ENCODE measurements at regions not wholly inside any gene's neighbourhood (a gene's known extent, or its start where the extent isn't known, plus 50 kb on each side); places are given as distances from the start of the nearest gene placed in this dataset.

DNA sequence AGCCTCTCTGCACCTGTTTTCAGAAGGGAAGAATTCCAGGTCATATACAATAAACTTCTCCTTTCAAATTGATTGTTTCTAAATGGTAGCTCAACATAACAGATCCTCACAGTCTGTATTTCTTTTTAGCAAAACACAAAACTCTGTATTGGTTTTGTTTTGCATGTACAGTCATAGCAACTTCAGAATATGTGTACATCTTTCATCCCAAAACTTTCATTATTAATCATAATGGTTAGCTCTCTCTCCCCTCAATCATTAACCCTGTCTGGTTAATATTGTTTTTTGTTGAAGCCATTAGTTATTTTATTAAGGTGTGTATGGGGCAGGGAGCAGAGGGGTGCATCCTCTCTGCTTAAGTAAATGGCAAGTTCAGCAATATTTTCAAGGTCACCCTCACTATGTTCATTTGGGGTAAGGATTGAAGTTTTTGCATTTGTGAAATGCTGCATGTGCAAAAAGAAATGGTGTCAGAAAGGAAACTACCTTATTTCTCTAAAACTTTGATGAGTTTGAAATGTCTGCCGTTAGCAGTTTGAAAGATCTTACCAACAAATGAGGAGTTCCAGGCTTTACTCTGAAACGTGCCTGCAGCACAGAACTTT is 136.8 kb upstream of the BTBD3 start:
- no peak overlapping the region for H3K9ac ChIP-seq (ENCODE audit: control insufficient read depth, insufficient read depth, low read length)
- ChIA-PET RAD21 (ENCODE audit: unreplicated experiment) (no interaction called here), CTCF (interaction anchor here (0.6 kb wide), 1 partner anchor 116 kb away, joined by 3 read pairs; no protein-coding TSS in a partner anchor), POLR2A (no interaction called here), SMC1A (ENCODE audit: uncharacterized antibody, unreplicated experiment) (no interaction called here)
- DNase-seq (ENCODE audit: low read depth, low spot score) = no peak
- H3K27me3 ChIP-seq (replicated peaks in 1 of 2; ENCODE audit: control insufficient read depth in 2 of 2, insufficient read depth in 2 of 2, low read length in 1 of 2) = no peaks in the 10 kb centered on the region
- TF ChIP-seq ATF3 (IDR thresholded peaks at IDR 0.05; ENCODE audit: borderline replicate concordance, extremely low read depth, low read depth, low read length) = no peak
- 0 out of 2 replicates have a peak, but pooled peaks have one; percentile 13 for TF ChIP-seq JUNB (IDR thresholded peaks at IDR 0.05)
- no peak for TF ChIP-seq SMAD1 (IDR thresholded peaks at IDR 0.05; ENCODE audit: low read depth, partially characterized antibody)
- peak in 1 of 2 experiments; percentile 38; a peak in 1 of 4 replicates for TF ChIP-seq IKZF2 (IDR thresholded peaks at IDR 0.05)
- no peak for TF ChIP-seq STAT1 (conservative IDR thresholded peaks at IDR 0.05)
- intact Hi-C loops (cut with micrococcal nuclease; ENCODE audit: unreplicated experiment) = no loop called here
- no peak for FAIRE-seq
- no peaks in the 10 kb centered on the region for H4K20me1 ChIP-seq (ENCODE audit: control insufficient read depth, insufficient read depth)
- no peak overlapping the region for H3K4me2 ChIP-seq (ENCODE audit: control insufficient read depth, insufficient read depth)
- no peaks in the 10 kb centered on the region for H3K36me3 ChIP-seq (ENCODE audit: control insufficient read depth in 2 of 2, insufficient read depth in 2 of 2, low read length in 1 of 2)
- H3K4me3 ChIP-seq = no peak overlapping the region
- no peaks in the 10 kb centered on the region for H3K79me2 ChIP-seq (ENCODE audit: control insufficient read depth, insufficient read depth, low read length)
- BruUV-seq (replicated peaks) = no TSS peak
- no peaks in the 10 kb centered on the region for H3K4me1 ChIP-seq (ENCODE audit: control insufficient read depth, insufficient read depth, low read length)
- in situ Hi-C loops (cut with MboI) = no loop called here
- 0% methylated on average over 2 of the region's 2 CpGs for WGBS (ENCODE audit: insufficient coverage, insufficient replicate concordance, low lambda C conversion rate, missing lambda C conversion rate)
- no peak overlapping the region for H3K27ac ChIP-seq (ENCODE audit: control insufficient read depth, insufficient read depth)
- H2AFZ ChIP-seq (ENCODE audit: control insufficient read depth, low read depth, low read length) = no peak overlapping the region
- no peaks in the 10 kb centered on the region for H3K9me3 ChIP-seq (replicated peaks; ENCODE audit: control insufficient read depth, insufficient read depth, low read length)
- ATAC-seq = peak; percentile 63

GRCh38 chr20:11783102-11783850 is 134.4 kb upstream of the BTBD3 start:
- ChIA-PET POLR2A (no interaction called here), CTCF (no interaction called here), RAD21 (ENCODE audit: unreplicated experiment) (no interaction called here), SMC1A (ENCODE audit: uncharacterized antibody, unreplicated experiment) (no interaction called here)
- no peak overlapping the region for H3K27ac ChIP-seq (ENCODE audit: control insufficient read depth, insufficient read depth)
- H3K36me3 ChIP-seq (ENCODE audit: control insufficient read depth in 2 of 2, insufficient read depth in 2 of 2, low read length in 1 of 2) = no peaks in the 10 kb centered on the region
- no peaks in the 10 kb centered on the region for H3K79me2 ChIP-seq (ENCODE audit: control insufficient read depth, insufficient read depth, low read length)
- no TSS peak for BruUV-seq (replicated peaks)
- in situ Hi-C loops (cut with MboI) (no loop called here), intact Hi-C loops (cut with micrococcal nuclease; ENCODE audit: unreplicated experiment) (no loop called here)
- no peaks in the 10 kb centered on the region for H3K27me3 ChIP-seq (replicated peaks in 1 of 2; ENCODE audit: control insufficient read depth in 2 of 2, insufficient read depth in 2 of 2, low read length in 1 of 2)
- no peaks in the 10 kb centered on the region for H3K4me1 ChIP-seq (ENCODE audit: control insufficient read depth, insufficient read depth, low read length)
- H3K9me3 ChIP-seq (replicated peaks; ENCODE audit: control insufficient read depth, insufficient read depth, low read length) = no peaks in the 10 kb centered on the region
- FAIRE-seq (no peak), DNase-seq (ENCODE audit: low read depth, low spot score) (no peak), ATAC-seq (no peak)
- no peak overlapping the region for H2AFZ ChIP-seq (ENCODE audit: control insufficient read depth, low read depth, low read length)
- WGBS (ENCODE audit: insufficient coverage, insufficient replicate concordance, low lambda C conversion rate, missing lambda C conversion rate) = 21% methylated on average over 6 of the region's 6 CpGs
- H3K4me3 ChIP-seq = no peak overlapping the region
- no peaks in the 10 kb centered on the region for H4K20me1 ChIP-seq (ENCODE audit: control insufficient read depth, insufficient read depth)
- H3K9ac ChIP-seq (ENCODE audit: control insufficient read depth, insufficient read depth, low read length) = no peak overlapping the region
- H3K4me2 ChIP-seq (ENCODE audit: control insufficient read depth, insufficient read depth) = no peak overlapping the region
- TF ChIP-seq ZNF217 (IDR thresholded peaks at IDR 0.05) (no peak), RCOR1 (conservative IDR thresholded peaks at IDR 0.05; ENCODE audit: low read depth, low read length) (no peak), REST (IDR thresholded peaks at IDR 0.05; ENCODE audit: low read depth, low read length) (no peak), NR2F1 (conservative IDR thresholded peaks at IDR 0.05) (no peak), POLR2AphosphoS2 (IDR thresholded peaks at IDR 0.05; ENCODE audit: low read depth, low read length) (no peak), SUZ12 (IDR thresholded peaks at IDR 0.05; ENCODE audit: unreplicated experiment) (no peak), FOXM1 (IDR thresholded peaks at IDR 0.05; ENCODE audit: low read depth, low read length) (no peak), TAF1 (IDR thresholded peaks at IDR 0.05; ENCODE audit: borderline replicate concordance, low read depth, low read length) (no peak), MEF2B (IDR thresholded peaks at IDR 0.05; ENCODE audit: partially characterized antibody, poor library complexity, severe bottlenecking) (no peak)

Data from GM12878 (cell line).